Uterus (tissue), 3 donors: ENCODE measurements at regions not wholly inside any gene's neighbourhood (a gene's known extent, or its start where the extent isn't known, plus 50 kb on each side); places are given as distances from the start of the nearest gene placed in this dataset.
"Not testable (repeated sequence)": the region's sequence is repeated elsewhere in the genome, so short reads cannot be mapped to it uniquely, and the experiment has no call there.

Experiments
- DNase-seq, 2 donors: peaks; one replicate each; pipeline ENCODE4 v3.0.0-alpha.2; 2019 to 2020
- H3K27ac ChIP-seq, 2 donors: fragments of 200-600 bp; sonication (generic); 1 replicate in 1 of 2; 2 replicates in 1 of 2; pipeline ENCODE4 v1.5.1; 2016 to 2018
- H3K27me3 ChIP-seq, 2 donors: fragments of 200-600 bp; sonication (generic); one replicate each; pipeline ENCODE4 v1.5.1; 2018 to 2019; ENCODE audit warnings: control low read depth in 1 of 2
- H3K36me3 ChIP-seq, 2 donors: fragments of 200-600 bp; sonication (generic); one replicate each; pipeline ENCODE4 v1.5.1; 2019; ENCODE audit warnings: control low read depth in 1 of 2
- H3K4me1 ChIP-seq, 2 donors: fragments of 200-600 bp; sonication (generic); one replicate each; pipeline ENCODE4 v1.5.1; 2018 to 2019; ENCODE audit warnings: control low read depth in 1 of 2
- H3K4me3 ChIP-seq, 2 donors: fragments of 200-600 bp; sonication (generic); 1 replicate in 1 of 2; 2 replicates in 1 of 2; pipeline ENCODE4 v1.5.1; 2018 to 2019; ENCODE audit warnings: mild to moderate bottlenecking in 1 of 2
- H3K9me3 ChIP-seq, 2 donors: fragments of 200-600 bp; sonication (generic); one replicate each; pipeline ENCODE4 v1.5.1; 2019; ENCODE audit warnings: control low read depth in 1 of 2
- POLR2A ChIP-seq, 2 donors: fragments of 450-650 bp; IDR thresholded peaks; one replicate each; pipeline ENCODE4 v1.6.1; 2016; ENCODE audit warnings: antibody characterized with exemption in 2 of 2, mild to moderate bottlenecking in 1 of 2, moderate library complexity in 1 of 2
- intact Hi-C: fragments of 100-400 bp; cut with DNase I; formaldehyde crosslinking; loops from one replicate; pipeline ENCODE4 v1.15.1; 2023; ENCODE audit warnings: low total_unique reads
- TF ChIP-seq, protein P1 (sequence below), 4 experiments: fragments of 200-600 bp in 2 of 4; fragments of 450-650 bp in 2 of 4; sonication (generic) in 2 of 4; IDR thresholded peaks; one replicate each; pipeline ENCODE4 v1.5.1; 2016 to 2019; ENCODE audit warnings: antibody characterized with exemption in 4 of 4, mild to moderate bottlenecking in 2 of 4, moderate library complexity in 1 of 4
- donor health status: DM: yes; HTN: yes; CAD: no.

GRCh38 chrX:69424161-69424560, 80.0 kb upstream of the NALF2 start:
- H3K36me3 ChIP-seq: no peaks in the 10 kb centered on the region
- no peaks in the 10 kb centered on the region for H3K9me3 ChIP-seq
- no peak overlapping the region for H3K27ac ChIP-seq
- no peak overlapping the region for H3K4me3 ChIP-seq
- no peak for DNase-seq
- H3K4me1 ChIP-seq: no peaks in the 10 kb centered on the region
- TF ChIP-seq, protein P1, sequence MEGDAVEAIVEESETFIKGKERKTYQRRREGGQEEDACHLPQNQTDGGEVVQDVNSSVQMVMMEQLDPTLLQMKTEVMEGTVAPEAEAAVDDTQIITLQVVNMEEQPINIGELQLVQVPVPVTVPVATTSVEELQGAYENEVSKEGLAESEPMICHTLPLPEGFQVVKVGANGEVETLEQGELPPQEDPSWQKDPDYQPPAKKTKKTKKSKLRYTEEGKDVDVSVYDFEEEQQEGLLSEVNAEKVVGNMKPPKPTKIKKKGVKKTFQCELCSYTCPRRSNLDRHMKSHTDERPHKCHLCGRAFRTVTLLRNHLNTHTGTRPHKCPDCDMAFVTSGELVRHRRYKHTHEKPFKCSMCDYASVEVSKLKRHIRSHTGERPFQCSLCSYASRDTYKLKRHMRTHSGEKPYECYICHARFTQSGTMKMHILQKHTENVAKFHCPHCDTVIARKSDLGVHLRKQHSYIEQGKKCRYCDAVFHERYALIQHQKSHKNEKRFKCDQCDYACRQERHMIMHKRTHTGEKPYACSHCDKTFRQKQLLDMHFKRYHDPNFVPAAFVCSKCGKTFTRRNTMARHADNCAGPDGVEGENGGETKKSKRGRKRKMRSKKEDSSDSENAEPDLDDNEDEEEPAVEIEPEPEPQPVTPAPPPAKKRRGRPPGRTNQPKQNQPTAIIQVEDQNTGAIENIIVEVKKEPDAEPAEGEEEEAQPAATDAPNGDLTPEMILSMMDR (IDR thresholded peaks at IDR 0.05): no peak
- no peak for TF ChIP-seq POLR2A (IDR thresholded peaks at IDR 0.05)
- intact Hi-C loops: no loop called here
- H3K27me3 ChIP-seq: peaks cover 0 to 7% of the 10 kb centered on the region in 2 donors

DNA sequence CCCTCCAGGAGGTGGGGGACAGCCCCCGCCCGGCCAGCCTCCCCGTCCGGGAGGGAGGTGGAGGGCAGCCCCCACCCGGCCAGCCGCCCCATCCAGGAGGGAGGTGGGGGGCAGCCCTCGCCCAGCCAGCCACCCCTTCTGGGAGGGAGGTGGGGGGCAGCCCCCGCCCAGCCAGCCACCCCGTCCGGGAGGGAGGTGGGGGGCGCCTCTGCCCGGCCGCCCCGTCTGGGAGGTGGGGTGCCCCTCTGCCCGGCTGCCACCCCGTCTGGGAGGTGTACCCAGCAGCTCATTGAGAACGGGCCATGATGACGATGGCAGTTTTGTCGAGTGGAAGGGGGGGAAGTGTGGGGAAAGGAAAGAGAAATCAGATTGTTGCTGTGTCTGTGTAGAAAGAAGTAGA, 81.9 kb upstream of the NALF2 start:
- H3K27me3 ChIP-seq, intact Hi-C loops, H3K27ac ChIP-seq, H3K4me3 ChIP-seq, H3K36me3 ChIP-seq, DNase-seq, H3K4me1 ChIP-seq, H3K9me3 ChIP-seq: not testable (repeated sequence)

DNA sequence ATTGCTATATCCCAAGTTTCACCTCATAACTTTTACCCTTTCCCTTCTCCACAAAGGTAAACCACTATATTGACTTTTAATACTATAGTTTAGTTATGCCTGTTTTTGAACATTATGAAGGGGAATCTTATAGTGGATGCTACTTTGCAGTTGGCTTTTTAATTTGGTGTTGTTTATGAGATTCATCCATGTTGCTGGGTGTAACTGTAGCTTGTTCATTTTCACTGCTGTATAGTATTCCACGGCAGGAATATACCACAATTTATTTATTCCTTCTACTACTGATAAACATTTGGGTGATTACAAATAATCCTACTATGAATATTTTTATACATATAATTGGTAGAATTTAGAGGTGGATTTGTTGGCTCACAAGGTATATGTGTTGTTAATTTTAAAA, 88.4 kb upstream of the NALF2 start:
- TF ChIP-seq, protein P1 (IDR thresholded peaks at IDR 0.05): no peak
- no peak for TF ChIP-seq POLR2A (IDR thresholded peaks at IDR 0.05)
- no peak for DNase-seq
- Histone ChIP-seq H3K4me1 (no peaks in the 10 kb centered on the region), H3K27me3 (no peaks in the 10 kb centered on the region), H3K4me3 (no peak overlapping the region), H3K27ac (no peak overlapping the region), H3K9me3 (peaks cover 0 to 4% of the 10 kb centered on the region in 2 donors), H3K36me3 (no peaks in the 10 kb centered on the region)
- intact Hi-C loops: no loop called here

DNA sequence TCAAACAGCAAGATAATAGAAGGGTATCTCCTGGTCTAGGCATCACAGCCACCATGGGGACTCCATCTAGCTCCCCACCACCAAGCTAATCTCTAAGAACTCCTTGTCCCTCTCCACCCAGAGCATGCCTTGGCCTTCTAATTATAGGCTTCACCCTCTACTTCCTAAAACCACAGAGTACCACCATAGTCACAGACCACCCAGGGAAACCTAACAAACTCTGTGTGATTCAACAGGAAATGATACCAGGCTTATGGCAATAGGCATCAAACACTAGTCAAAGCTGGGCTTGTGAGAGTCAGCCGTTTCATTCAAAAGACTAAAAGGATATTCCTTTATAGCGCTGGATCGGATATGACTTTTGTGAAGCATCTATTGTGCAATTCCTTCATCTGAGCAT, 91.5 kb upstream of the NALF2 start:
- Histone ChIP-seq H3K9me3 (peaks cover 0 to 4% of the 10 kb centered on the region in 2 donors), H3K4me3 (no peak overlapping the region), H3K27ac (no peak overlapping the region), H3K36me3 (no peaks in the 10 kb centered on the region), H3K27me3 (no peaks in the 10 kb centered on the region), H3K4me1 (no peaks in the 10 kb centered on the region)
- no peak for DNase-seq
- intact Hi-C loops: no loop called here
- TF ChIP-seq POLR2A (IDR thresholded peaks at IDR 0.05): no peak
- TF ChIP-seq, protein P1 (IDR thresholded peaks at IDR 0.05): no peak

DNA sequence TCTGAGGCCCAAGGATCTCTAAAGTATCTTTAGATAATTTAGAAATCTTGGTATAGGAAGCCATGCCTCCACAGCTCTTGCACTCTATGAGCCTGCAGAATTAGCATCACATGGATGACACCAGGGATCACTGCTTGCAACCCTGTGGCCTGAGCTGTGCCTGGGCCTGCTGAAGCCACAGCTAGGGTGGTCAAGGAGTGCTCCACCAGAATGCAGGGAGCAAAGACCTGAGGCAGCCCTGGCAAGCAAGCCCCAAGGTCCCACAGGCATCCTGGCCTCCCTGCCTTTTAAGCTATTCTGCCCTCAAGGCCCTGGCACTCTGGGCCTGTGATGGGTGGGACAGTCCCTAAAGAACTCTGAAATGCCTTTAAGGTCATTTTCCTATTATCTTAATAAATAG, 105.2 kb upstream of the NALF2 start:
- Histone ChIP-seq H3K36me3 (no peaks in the 10 kb centered on the region), H3K4me3 (no peak overlapping the region), H3K4me1 (no peaks in the 10 kb centered on the region), H3K9me3 (no peaks in the 10 kb centered on the region), H3K27me3 (no peaks in the 10 kb centered on the region), H3K27ac (no peak overlapping the region)
- intact Hi-C loops: no loop called here
- TF ChIP-seq, protein P1 (IDR thresholded peaks at IDR 0.05): no peak
- TF ChIP-seq POLR2A (IDR thresholded peaks at IDR 0.05): no peak
- no peak for DNase-seq

GRCh38 chrX:69396916-69397315, 107.2 kb upstream of the NALF2 start:
- intact Hi-C loops: no loop called here
- H3K27ac ChIP-seq: no peak overlapping the region
- no peak for TF ChIP-seq POLR2A (IDR thresholded peaks at IDR 0.05)
- TF ChIP-seq, protein P1 (IDR thresholded peaks at IDR 0.05): no peak
- no peak for DNase-seq
- H3K9me3 ChIP-seq: no peaks in the 10 kb centered on the region
- H3K27me3 ChIP-seq: no peaks in the 10 kb centered on the region
- H3K36me3 ChIP-seq: no peaks in the 10 kb centered on the region
- H3K4me1 ChIP-seq: no peaks in the 10 kb centered on the region
- no peak overlapping the region for H3K4me3 ChIP-seq
